22Rv1 (cell line): ENCODE measurements at regions not wholly inside any gene's neighbourhood (a gene's known extent, or its start where the extent isn't known, plus 50 kb on each side); places are given as distances from the start of the nearest gene placed in this dataset.

Experiments used
- ZFX ChIP-seq: fragments of 450-650 bp; IDR thresholded peaks from 2 replicates; pipeline ENCODE4 v1.6.1; 2017; ENCODE audit warnings: antibody characterized with exemption, borderline replicate concordance
- TF ChIP-seq, protein P1 (sequence below): fragments of 450-650 bp; IDR thresholded peaks from 2 replicates; pipeline ENCODE4 v1.5.1; 2017; ENCODE audit warnings: mild to moderate bottlenecking

DNA sequence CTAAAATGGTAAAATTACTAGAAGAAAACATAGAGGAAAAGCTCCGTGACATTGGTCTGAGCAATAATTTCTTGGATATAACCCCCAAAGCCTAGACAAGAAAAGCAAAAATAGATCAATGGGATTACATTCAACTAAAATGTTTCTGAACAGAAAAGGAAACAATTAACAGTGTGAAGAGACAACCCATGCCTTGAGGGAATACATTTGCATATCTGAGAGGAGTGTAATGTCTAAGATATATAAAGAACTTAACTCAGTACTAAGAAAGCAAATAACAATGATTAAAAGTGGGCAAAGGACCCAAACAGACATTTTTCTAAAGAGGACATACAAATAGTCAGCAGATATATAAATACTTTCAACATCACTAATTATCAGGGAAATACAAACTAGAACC lies 206.2 kb downstream of the VAPA start:
- TF ChIP-seq, protein P1, sequence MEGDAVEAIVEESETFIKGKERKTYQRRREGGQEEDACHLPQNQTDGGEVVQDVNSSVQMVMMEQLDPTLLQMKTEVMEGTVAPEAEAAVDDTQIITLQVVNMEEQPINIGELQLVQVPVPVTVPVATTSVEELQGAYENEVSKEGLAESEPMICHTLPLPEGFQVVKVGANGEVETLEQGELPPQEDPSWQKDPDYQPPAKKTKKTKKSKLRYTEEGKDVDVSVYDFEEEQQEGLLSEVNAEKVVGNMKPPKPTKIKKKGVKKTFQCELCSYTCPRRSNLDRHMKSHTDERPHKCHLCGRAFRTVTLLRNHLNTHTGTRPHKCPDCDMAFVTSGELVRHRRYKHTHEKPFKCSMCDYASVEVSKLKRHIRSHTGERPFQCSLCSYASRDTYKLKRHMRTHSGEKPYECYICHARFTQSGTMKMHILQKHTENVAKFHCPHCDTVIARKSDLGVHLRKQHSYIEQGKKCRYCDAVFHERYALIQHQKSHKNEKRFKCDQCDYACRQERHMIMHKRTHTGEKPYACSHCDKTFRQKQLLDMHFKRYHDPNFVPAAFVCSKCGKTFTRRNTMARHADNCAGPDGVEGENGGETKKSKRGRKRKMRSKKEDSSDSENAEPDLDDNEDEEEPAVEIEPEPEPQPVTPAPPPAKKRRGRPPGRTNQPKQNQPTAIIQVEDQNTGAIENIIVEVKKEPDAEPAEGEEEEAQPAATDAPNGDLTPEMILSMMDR, result no peak
- TF ChIP-seq ZFX, result no peak
